ENCODE measurements at regions not wholly inside any gene's neighbourhood (a gene's known extent, or its start where the extent isn't known, plus 50 kb on each side); places are given as distances from the start of the nearest gene placed in this dataset.
"Not testable (repeated sequence)": the region's sequence is repeated elsewhere in the genome, so short reads cannot be mapped to it uniquely, and the experiment has no call there.

- DNase-seq (ENCODE audit: low read depth) = peak; percentile 22
Observed at GRCh38 chr20:4435225-4435624, 186.1 kb upstream of the ADRA1D start.

DNA sequence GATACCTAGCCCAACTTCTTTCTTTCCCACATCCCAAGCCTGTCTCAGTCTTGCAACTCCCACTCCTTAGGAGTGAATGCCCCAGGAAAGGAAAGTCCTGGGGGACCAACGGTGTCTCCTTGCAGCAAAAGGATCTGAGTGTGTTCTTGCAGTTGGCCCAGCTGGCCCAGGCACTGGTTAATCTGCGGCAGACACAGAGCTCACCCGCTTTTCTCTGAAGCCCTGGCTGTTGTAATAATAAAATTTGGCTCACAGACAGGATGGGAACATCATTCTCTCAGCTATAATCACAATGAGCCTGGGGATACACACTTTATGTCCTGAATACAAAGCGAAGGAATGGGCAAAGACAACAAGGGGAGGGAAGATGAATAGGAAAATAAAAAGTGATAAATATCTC, 185.6 kb upstream of the ADRA1D start:
- DNase-seq (ENCODE audit: low read depth) = no peak

DNA sequence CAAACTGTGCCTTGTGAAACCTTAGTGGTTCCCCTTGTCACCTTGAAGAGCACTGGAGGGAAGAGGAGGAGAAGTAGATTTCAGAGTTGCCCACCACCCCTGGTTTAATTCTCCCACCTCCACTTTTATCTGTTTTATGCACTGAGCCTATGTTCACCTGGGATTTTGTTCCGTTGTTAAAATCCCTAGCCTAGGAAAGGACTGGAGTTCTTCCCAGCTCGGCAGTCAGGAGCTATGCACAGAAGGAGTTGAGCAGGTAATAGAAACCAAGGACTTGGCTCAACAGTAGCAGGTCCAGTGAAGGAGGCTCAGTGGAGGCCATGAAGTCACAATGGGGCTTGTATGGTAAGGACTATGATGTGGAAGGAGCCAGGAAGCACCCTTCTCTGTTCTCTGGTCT, 182.4 kb upstream of the ADRA1D start:
- no peak for DNase-seq (ENCODE audit: low read depth)

DNA sequence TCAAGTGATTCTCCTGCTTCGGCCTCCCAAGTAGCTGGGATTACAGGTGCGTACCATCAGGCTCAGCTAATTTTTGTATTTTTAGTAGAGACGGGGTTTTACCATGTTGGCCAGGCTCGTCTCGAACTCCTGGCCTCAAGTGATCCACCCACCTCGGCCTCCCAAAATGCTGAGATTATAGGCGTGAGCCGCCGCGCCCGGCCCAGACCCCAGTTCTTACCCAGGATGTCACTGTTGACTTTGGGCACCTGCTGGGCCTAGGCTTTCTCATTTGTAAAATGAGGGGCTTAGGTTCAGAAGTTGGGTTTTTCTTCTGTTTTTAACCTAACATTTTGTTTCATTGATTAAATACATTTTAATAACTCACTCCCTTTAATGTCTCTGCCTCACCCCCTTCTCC, 181.7 kb upstream of the ADRA1D start:
- DNase-seq (ENCODE audit: low read depth) = not testable (repeated sequence)

DNA sequence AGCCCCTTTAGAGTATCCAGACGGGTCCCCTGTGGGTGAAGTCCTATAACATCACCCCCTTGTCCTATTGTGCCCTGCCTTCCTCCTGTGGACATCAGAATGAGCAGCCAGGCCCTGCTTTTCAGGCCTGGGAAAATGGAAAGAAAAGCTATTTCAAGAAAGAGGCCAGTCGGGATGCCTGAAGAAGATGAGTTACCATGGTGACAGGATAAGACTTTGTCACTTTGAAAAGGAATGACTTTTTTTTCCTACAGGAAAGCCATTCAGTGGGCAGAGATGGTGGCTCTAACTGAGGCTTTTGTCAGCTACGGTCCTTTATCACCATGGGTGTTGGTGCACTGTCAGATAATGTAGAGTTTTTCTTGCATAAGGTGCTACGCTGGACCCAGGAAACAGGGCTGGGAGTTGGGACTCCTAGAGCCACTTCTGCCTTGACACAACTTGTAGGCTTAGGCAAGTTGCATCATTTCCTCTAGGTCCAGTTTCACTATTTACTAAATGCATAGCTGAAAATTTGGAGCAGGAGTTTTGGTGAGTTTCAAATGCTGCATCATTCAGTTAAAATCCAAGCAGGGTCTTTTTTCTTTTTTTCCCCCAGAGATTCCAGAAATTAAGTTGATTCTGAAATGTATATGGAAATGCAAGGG, 179.0 kb upstream of the ADRA1D start:
- DNase-seq (ENCODE audit: low read depth) = no peak

DNA sequence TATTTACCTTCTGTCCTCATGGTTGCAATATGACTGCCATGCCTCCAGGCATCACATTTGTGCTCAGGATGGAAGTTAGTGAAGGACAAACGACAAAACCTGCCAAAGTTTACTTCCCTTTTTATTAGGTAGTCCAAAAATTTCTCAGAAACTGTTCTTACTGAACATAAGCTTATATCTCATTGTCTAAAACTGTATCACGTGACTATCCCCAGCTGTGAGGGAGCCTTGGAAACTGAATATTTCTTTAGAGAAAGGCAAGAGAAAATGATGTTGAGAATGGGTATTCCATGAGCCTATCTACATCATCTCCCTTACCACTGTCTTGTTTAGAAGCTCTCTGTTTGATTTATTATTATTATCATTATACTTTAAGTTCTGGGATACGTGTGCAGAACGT, 169.1 kb upstream of the ADRA1D start:
- DNase-seq (ENCODE audit: low read depth) = no peak

DNA sequence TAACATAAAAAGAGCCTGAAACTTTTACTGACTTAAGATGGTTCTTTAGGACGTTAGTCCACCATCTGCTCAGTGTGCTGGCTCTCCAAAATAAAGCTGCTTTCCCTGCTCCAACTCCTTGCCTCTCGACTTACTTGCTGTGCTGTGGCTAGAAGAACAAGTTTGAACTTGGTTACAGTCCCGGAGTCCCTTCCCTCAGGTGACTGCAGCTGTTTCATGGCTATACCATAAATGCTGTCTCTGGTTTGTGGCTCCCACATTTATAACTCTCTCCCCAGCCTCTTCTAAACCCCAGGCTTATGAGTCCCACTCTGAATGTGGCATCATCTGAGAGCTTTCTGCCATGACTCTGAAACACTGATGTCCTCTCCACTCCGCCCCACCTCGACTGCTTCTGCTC, 166.2 kb upstream of the ADRA1D start:
- DNase-seq (ENCODE audit: low read depth) = no peak

GRCh38 chr20:4413314-4414049, 164.4 kb upstream of the ADRA1D start:
- no peak for DNase-seq (ENCODE audit: low read depth)

- DNase-seq (ENCODE audit: low read depth) = no peak
Observed at GRCh38 chr20:4412216-4412615, 163.1 kb upstream of the ADRA1D start.

GRCh38 chr20:4411744-4412143, 162.7 kb upstream of the ADRA1D start:
- no peak for DNase-seq (ENCODE audit: low read depth)

DNA sequence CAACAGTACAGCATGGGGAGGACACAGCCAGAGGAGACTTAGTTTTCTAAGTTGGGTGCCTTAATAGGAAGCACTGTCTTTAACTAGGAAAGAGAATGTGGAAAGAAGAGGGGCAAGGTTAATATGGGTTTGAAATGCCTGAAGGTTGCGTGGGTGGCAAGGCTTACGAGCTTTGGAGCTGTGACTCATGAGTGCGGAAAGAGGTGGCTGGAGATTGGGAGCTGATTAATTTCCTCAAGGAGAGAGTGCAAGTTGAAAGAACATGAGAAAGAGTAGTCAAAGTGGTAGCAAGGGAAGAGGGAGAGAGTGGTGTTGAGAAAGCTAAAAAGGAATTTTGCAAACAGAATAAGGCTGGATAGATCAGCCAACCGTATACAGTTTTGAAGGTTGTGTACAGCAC, 157.5 kb upstream of the ADRA1D start:
- peak; percentile 88 for DNase-seq (ENCODE audit: low read depth)

- DNase-seq (ENCODE audit: low read depth) = peak; percentile 7
Observed at GRCh38 chr20:4401601-4402000, 152.5 kb upstream of the ADRA1D start.

- no peak for DNase-seq (ENCODE audit: low read depth)
Observed at GRCh38 chr20:4384961-4385360, 135.9 kb upstream of the ADRA1D start.

DNA sequence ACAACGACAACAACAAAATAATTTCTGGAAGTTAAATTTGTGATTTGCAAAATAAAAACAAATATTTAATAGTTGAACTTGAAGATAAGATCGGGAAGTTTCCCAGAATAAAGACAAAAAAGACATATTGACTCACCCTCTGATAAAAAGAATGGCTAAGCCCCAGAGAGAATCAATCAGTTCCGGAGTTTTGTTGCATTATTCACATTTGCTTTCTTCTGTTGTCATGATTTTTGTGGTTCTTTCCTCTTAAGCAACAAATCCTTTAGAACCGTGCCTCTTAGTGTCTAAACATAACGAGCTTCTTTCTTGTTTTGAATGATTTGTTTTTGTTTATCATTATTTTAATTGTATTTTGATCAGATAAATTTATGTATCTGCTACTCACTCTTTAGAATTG, 134.9 kb upstream of the ADRA1D start:
- DNase-seq (ENCODE audit: low read depth) = no peak

GRCh38 chr20:4375881-4376280, 126.8 kb upstream of the ADRA1D start:
- peak; percentile 15 for DNase-seq (ENCODE audit: low read depth)

DNA sequence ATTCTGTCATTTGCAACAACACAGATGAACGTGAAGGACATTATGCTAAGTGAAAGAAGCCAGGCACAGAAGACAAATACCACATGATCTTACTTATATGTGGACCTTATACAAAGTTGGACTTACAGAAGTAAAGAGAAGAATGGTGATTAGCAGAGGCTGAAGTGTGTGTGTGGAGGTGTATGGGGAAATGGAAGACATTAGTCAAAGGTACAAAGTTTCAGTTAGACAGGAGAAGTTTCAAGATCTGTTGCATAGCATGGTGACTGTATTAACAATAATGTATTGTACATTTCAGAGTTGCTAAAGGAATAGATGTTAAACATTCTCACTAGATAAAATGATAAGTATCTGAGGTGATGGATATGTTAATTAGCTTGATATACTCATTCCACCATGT, 124.4 kb upstream of the ADRA1D start:
- no peak for DNase-seq (ENCODE audit: low read depth)

DNA sequence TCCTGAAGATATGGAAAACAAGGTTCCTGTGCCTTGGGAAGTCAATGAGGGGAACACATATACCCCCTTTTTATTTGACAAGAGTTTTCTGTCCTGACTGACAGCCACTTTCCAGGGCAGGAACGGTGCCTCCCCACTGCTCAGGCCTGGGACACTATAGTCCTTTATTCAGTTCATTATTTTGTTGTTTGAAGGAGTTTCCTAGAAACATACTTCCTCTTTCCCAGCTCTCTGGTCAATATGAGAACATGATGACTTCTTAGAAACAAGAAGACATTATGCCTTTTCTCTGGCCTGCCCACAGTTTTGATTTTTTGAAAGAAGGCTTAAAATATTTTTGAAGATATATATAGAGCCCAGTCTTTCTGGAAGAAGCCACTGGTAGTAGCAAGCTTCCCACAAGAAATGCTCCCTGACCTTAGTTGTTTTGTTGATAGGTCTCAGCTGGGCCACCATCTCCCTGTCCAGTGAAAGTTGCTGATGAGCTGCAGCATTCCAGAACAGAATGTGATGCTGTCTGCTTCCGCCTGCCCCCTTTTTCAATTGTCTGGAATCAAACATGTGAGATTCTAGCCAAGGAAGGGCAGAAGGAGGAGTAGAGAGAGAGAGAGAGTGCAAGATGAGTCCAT, 122.7 kb upstream of the ADRA1D start:
- DNase-seq (ENCODE audit: low read depth) = no peak

DNA sequence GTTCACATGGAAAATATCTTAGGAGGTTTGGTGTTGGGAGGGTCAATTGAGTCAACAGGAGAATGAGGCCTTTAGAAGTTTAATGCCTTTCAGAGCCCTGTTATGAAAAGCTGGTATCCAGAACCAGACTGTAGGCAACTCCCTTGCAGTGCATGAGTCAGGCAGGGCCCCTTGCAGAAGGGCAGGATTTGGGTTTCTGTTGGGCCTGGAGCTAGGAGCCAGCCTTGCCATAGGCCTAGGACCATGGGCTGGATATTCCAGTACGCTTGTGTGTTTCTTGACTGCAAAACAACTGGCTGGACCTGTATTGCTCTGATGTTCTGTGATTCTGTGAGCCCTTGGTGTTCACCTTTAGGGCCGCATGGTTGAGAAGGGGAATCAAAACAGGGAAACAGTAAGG, 121.8 kb upstream of the ADRA1D start:
- DNase-seq (ENCODE audit: low read depth) = no peak

GRCh38 chr20:4369798-4370124, 120.7 kb upstream of the ADRA1D start:
- no peak for DNase-seq (ENCODE audit: low read depth)

DNA sequence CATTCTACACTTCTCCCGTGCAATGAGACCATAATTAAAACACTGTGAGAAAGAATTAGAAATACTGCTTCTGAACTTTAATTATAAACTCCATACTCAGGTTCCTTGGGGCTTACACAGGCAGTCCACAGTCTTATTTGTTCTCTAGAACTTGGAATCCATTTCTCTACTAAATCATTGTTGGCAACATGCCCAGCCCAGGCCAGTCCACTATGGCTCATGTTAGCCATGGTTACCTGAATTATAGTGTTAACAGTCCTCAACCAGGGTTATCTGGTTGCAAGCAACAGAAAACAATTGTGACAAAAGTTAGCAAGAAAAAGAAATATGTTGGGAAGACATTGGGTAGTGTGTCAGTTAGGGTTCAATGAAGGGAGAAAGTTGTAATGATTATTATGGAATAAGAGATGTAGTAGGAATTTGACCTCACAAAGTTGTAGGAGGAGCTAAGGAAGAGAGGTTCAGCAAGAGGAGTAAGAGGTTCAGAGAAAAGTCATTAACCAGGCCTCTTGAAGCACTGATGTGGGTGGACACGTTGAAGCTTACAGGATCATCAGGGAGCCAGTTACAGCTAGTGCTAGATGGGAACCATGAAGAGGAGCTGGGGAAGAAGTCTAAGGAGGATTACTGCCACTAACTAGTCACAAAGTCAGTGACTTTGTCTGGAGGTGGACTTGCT, 120.2 kb upstream of the ADRA1D start:
- no peak for DNase-seq (ENCODE audit: low read depth)

- no peak for DNase-seq (ENCODE audit: low read depth)
Observed at GRCh38 chr20:4366076-4366475, 117.0 kb upstream of the ADRA1D start.

DNA sequence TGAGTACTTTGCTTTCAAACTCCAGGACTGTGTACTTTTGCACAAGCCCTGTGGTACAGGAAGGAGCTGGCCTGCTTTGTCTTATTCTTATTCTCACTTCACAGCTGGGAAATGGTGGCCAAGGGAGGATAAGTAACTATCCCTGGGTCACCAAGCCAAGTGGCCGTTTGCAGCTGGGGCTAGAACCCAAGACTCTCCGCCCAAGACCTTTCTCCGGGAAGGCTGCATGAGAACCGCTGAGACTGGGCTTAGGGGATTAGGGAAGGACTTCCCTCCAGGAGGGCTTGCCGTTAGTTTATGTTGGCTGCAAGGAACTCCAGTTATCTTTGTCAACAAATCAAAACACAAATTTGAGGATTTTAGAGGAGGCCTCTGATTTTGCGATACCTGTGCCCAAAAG, 109.5 kb upstream of the ADRA1D start:
- no peak for DNase-seq (ENCODE audit: low read depth)

GRCh38 chr20:4352348-4352747, 103.3 kb upstream of the ADRA1D start:
- DNase-seq (ENCODE audit: low read depth) = no peak
